ENCODE measurements at regions not wholly inside any gene's neighbourhood (a gene's known extent, or its start where the extent isn't known, plus 50 kb on each side); places are given as distances from the start of the nearest gene placed in this dataset.
A peak's percentile ranks its signal among the peaks of the same experiment; 100 is the strongest.

GRCh38 chrX:725971-726370 is 95.4 kb downstream of the SHOX start:
- TF ChIP-seq CTCF (conservative IDR thresholded peaks at IDR 0.05; ENCODE audit: low read length) = no peak
- no peak overlapping the region for H3K4me3 ChIP-seq (ENCODE audit: low read length)
- DNase-seq (ENCODE audit: low read depth) = no peak

- DNase-seq (ENCODE audit: low read depth) = no peak
- TF ChIP-seq CTCF (conservative IDR thresholded peaks at IDR 0.05; ENCODE audit: low read length) = no peak
- H3K4me3 ChIP-seq (ENCODE audit: low read length) = no peak overlapping the region
Observed at GRCh38 chrX:724256-724655, 93.7 kb downstream of the SHOX start.

GRCh38 chrX:723781-724180 is 93.2 kb downstream of the SHOX start:
- TF ChIP-seq CTCF (conservative IDR thresholded peaks at IDR 0.05; ENCODE audit: low read length) = no peak
- DNase-seq (ENCODE audit: low read depth) = peak; percentile 34
- H3K4me3 ChIP-seq (ENCODE audit: low read length) = no peak overlapping the region

- no peak for TF ChIP-seq CTCF (conservative IDR thresholded peaks at IDR 0.05; ENCODE audit: low read length)
- H3K4me3 ChIP-seq (ENCODE audit: low read length) = no peak overlapping the region
- no peak for DNase-seq (ENCODE audit: low read depth)
Observed at GRCh38 chrX:721354-721753, 90.8 kb downstream of the SHOX start.

GRCh38 chrX:720825-721224 is 90.2 kb downstream of the SHOX start:
- no peak for DNase-seq (ENCODE audit: low read depth)
- H3K4me3 ChIP-seq (ENCODE audit: low read length) = no peak overlapping the region
- no peak for TF ChIP-seq CTCF (conservative IDR thresholded peaks at IDR 0.05; ENCODE audit: low read length)

- DNase-seq (ENCODE audit: low read depth) = no peak
- H3K4me3 ChIP-seq (ENCODE audit: low read length) = no peak overlapping the region
- no peak for TF ChIP-seq CTCF (conservative IDR thresholded peaks at IDR 0.05; ENCODE audit: low read length)
Observed at GRCh38 chrX:720250-720649, 89.7 kb downstream of the SHOX start.

GRCh38 chrX:716136-716535 is 85.5 kb downstream of the SHOX start:
- no peak overlapping the region for H3K4me3 ChIP-seq (ENCODE audit: low read length)
- TF ChIP-seq CTCF (conservative IDR thresholded peaks at IDR 0.05; ENCODE audit: low read length) = no peak
- DNase-seq (ENCODE audit: low read depth) = peak; percentile 36
